GM19468 (cell line): ENCODE measurements at regions not wholly inside any gene's neighbourhood (a gene's known extent, or its start where the extent isn't known, plus 50 kb on each side); places are given as distances from the start of the nearest gene placed in this dataset.
A peak's percentile ranks its signal among the peaks of the same experiment; 100 is the strongest.

Experiments
- ATAC-seq: cut with Tn5 transposase; IDR thresholded peaks from one replicate; pipeline ENCODE4 v1.9.1; 2021; ENCODE audit warnings: mild to moderate bottlenecking, moderate library complexity, moderate number of reproducible peaks; ENCODE audit not compliant: unreplicated experiment; ENCODE audit errors: extremely low read depth

- no peak for ATAC-seq
These were observed 140.7 kb upstream of the BMP2 start for GRCh38 chr20:6626805-6627204.

- peak; percentile 99 for ATAC-seq
These were observed 143.5 kb upstream of the BMP2 start for GRCh38 chr20:6623989-6624388.

- ATAC-seq, result no peak
These were observed 145.4 kb upstream of the BMP2 start for GRCh38 chr20:6622041-6622440.

- no peak for ATAC-seq
These were observed 149.4 kb upstream of the BMP2 start for GRCh38 chr20:6618051-6618450.

- ATAC-seq, result no peak
These were observed 151.1 kb upstream of the BMP2 start for GRCh38 chr20:6616421-6616820.

- ATAC-seq, result no peak
These were observed 152.7 kb upstream of the BMP2 start for GRCh38 chr20:6614836-6615235.

- no peak for ATAC-seq
These were observed 154.1 kb upstream of the BMP2 start for GRCh38 chr20:6613280-6613861.

- no peak for ATAC-seq
These were observed 154.9 kb upstream of the BMP2 start for GRCh38 chr20:6612606-6612923.

GRCh38 chr20:6611911-6612605, 155.4 kb upstream of the BMP2 start:
- no peak for ATAC-seq

GRCh38 chr20:6606651-6607050, 160.8 kb upstream of the BMP2 start:
- ATAC-seq, result no peak

GRCh38 chr20:6605055-6605935, 162.2 kb upstream of the BMP2 start:
- ATAC-seq, result no peak

- no peak for ATAC-seq
These were observed 163.3 kb upstream of the BMP2 start for GRCh38 chr20:6604179-6604578.

- ATAC-seq, result no peak
These were observed 167.4 kb upstream of the BMP2 start for GRCh38 chr20:6599876-6600735.

- ATAC-seq, result no peak
These were observed 171.8 kb upstream of the BMP2 start for GRCh38 chr20:6595704-6596103.

GRCh38 chr20:6590891-6591637, 176.4 kb upstream of the BMP2 start:
- ATAC-seq, result no peak

- no peak for ATAC-seq
These were observed 179.2 kb upstream of the BMP2 start for GRCh38 chr20:6588296-6588695.

- ATAC-seq, result no peak
These were observed 184.2 kb upstream of the BMP2 start for GRCh38 chr20:6583134-6583738.

- no peak for ATAC-seq
These were observed 185.0 kb upstream of the BMP2 start for GRCh38 chr20:6582449-6582848.

- no peak for ATAC-seq
These were observed 187.0 kb upstream of the BMP2 start for GRCh38 chr20:6580486-6580885.
